GM21447 (cell line): ENCODE measurements at regions not wholly inside any gene's neighbourhood (a gene's known extent, or its start where the extent isn't known, plus 50 kb on each side); places are given as distances from the start of the nearest gene placed in this dataset.
A peak's percentile ranks its signal among the peaks of the same experiment; 100 is the strongest.

Source experiments
- ATAC-seq: cut with Tn5 transposase; IDR thresholded peaks from one replicate; pipeline ENCODE4 v1.9.1; 2021; ENCODE audit not compliant: unreplicated experiment

- peak; percentile 79 for ATAC-seq
Observed at GRCh38 chr2:236862961-236863728, 222.5 kb upstream of the COPS8 start.

GRCh38 chr2:236863729-236864126, 222.0 kb upstream of the COPS8 start:
- ATAC-seq: no peak

GRCh38 chr2:236865052-236865451, 220.6 kb upstream of the COPS8 start:
- no peak for ATAC-seq

GRCh38 chr2:236866542-236867340, 218.9 kb upstream of the COPS8 start:
- no peak for ATAC-seq

DNA sequence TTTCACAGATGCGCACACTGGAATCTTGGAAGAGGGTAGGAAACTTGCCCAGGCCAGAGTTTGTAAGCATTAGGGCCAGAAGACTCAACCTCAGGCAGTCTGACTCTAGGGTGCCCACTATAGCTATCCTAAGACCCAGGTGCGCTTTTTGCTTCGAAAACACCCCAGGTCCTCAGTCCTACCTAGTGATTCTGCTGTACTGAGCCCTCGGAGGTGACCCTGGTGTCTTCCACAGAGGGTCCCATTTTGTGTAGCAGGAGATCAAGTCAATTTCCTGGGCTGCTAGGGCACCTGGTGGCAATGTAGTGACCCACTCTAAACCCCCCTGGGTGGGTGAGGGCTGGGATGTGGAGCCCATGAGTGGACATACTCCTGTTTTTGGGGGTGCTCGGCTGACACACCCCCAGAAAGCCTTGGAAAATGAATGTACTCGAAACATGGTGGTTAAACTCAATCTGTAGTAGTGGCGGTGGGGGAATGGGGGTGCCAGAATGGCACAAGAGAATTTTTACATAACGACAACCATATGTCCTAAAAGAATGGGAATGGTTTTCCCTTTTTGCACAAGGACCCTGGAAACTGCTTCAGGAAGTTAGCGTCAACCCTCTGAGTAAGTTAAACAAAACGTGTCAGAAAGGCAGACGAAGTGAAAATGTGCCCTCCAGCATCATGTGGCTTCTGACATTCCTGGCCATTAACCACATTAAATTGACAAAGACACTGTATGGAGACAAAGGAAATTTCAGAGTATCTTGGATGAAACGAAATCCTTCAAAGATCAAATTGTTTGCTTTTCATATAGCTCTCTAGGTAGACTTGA, 218.0 kb upstream of the COPS8 start:
- ATAC-seq: no peak

DNA sequence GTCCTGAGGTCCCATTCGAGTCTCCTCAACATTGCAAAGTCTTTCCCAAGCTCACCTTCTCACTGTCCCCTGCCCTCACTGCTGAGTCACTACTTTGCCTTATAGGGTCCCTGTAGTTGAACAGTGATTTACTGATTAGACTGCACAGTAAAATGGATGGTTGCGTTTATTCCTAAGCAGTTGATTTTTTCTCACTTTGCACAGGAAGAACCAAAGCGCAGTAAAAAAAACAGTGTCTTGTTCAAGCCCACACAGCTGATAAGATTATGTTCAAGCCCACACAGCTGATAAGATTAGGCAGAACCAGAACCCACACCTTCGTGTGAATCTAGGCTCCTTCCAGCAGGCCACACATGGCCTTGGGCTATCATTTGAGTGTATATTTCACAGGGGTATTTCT, 215.3 kb upstream of the COPS8 start:
- no peak for ATAC-seq

DNA sequence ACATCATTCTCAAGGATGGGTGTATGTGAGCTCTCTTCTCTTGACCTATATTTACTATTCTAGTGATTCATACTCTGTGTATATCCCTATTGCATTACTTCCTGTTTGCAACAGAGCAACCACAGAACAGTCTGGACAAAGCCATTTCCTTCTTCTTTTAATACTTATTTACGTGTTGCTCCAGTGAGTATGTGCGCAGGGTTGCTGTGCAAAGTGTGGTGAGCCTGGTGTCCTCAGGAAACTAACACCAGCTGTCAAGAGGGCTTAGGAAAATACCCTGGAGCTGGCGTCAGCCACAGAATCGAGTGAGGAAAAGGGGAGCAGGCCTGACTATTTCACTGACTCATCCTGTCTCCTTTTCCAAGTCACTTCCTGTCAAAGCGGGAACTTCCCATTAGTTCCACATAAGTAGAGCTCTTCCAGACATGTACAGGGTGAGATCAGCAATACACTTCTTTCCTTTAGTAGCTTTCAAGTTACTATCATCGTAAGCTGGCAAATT, 214.1 kb upstream of the COPS8 start:
- no peak for ATAC-seq

GRCh38 chr2:236872015-236872414, 213.7 kb upstream of the COPS8 start:
- no peak for ATAC-seq

- no peak for ATAC-seq
Observed at GRCh38 chr2:236872981-236873380, 212.7 kb upstream of the COPS8 start.

DNA sequence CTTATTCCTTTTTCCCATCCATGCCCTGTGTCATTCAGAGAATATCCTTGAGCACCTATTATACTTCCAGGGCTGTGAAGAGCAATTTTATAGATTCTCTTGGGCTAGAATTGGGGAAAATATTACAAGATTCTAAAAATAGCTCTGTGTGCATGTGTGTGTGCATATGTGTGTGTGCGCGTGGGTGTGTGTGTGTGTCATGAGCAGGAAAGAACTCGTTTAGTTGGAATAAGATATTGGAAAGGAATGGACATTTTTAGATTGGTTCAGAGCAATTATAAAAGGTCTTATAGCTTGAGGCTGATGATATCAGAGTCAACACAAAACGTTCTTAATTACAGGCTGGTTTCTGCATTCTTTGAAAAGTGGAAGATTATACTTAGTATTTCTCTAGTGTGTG, 212.1 kb upstream of the COPS8 start:
- no peak for ATAC-seq

- ATAC-seq: no peak
Observed at GRCh38 chr2:236874866-236875481, 210.7 kb upstream of the COPS8 start.

DNA sequence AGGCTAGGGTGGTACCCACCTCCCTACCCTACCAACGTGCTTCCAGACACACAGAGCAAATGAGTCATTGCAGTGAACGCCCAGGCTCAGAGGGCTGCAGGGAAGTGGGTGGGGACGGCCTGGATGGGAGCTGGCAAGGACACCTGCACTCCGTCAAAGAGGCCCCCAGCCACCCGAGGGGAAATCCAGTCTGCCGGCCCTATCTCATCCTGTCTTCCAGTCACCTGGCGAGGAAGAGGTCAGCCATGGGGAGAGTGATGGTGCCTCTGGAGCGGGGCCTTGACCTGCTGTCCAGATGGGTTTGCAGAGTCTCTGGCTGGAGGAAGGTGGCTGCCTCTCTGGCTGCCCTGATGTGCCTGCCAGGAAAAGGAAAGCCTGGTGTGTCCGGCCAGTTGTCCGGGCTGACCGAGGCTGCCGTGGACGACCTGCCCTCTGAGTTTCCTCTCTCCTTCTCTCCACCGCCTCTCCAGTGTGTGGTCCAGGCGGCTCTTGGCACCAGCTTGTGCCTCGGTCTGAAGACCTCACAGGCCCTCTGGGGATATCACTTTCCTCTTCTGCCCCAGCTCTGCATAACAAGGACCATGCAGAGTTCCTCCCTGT, 209.7 kb upstream of the COPS8 start:
- ATAC-seq: no peak

- ATAC-seq: no peak
Observed at GRCh38 chr2:236876642-236877041, 209.0 kb upstream of the COPS8 start.

DNA sequence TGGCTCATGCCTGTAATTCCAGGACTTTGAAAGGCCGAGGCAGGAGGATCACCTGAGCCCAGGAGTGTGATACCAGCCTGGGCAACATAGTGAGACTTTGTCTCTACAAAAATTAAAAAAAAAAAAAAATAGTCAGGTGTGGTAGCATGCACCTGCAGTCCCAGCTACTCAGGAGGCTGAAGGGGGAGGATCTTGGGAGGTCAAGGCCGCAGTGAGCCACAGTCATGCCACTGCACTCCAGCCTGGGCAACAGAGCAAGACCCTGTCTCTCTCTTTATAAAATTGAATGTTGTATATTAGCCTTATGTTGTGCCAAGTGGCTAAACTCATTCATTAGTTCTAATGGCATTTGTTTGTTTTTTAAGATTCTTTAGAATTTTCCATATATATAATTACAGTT, 207.7 kb upstream of the COPS8 start:
- no peak for ATAC-seq

DNA sequence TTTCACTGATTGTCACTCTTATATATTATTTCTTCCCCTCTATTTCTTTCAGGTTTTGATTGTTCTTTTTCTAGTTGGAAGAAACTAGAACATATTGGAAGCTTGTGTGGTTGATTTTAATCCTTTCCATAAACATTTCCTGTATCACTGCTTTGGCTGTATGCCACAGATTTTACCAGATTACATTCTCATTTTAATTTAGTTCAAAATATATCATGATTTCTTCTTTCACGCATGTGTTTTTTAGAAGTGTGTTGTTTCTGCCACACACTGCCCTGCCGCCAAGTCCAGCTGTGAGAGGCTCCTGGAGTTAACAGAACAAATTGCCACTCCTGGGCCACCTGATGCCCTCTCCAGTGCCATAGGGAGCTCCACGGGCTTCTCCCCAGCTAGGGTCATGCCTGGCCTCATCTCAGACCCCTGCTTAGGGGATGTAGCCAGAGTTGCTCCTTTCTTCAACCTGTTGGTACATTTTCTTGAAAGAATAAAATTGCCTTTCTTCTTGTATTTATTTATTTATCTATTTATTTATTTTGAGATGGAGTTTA, 206.2 kb upstream of the COPS8 start:
- ATAC-seq: no peak

DNA sequence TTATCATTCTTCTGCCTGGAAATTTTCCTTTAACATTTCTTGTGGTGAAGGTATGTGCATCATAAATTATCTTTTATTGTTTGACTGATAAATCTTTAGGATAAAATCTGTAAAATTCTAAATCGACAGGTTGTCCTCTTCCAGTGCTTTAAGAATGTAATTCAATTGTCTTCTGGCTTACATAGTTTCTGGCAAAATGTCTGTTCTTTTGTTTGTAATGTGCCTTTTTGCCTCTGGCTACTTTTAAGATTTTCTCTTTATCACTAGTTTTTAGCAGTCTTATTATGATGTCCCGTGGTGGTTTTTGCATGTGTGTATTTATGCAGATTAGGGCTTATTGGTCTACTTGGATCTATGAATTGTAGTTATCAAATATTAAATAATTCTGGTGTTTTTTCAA, 203.6 kb upstream of the COPS8 start:
- no peak for ATAC-seq

- no peak for ATAC-seq
Observed at GRCh38 chr2:236882930-236883329, 202.8 kb upstream of the COPS8 start.

- no peak for ATAC-seq
Observed at GRCh38 chr2:236883819-236884218, 201.9 kb upstream of the COPS8 start.

GRCh38 chr2:236884569-236885175, 201.0 kb upstream of the COPS8 start:
- ATAC-seq: no peak

GRCh38 chr2:236886456-236886855, 199.2 kb upstream of the COPS8 start:
- ATAC-seq: no peak
